Neural cell (in vitro differentiated cells): ENCODE measurements at regions not wholly inside any gene's neighbourhood (a gene's known extent, or its start where the extent isn't known, plus 50 kb on each side); places are given as distances from the start of the nearest gene placed in this dataset.

Experiments used
- CTCF ChIP-seq: fragments of 450-650 bp; IDR thresholded peaks from 2 replicates; pipeline ENCODE4 v1.5.1; 2014; ENCODE audit warnings: antibody characterized with exemption, mild to moderate bottlenecking, moderate library complexity; ENCODE audit not compliant: poor library complexity, severe bottlenecking
- EP300 ChIP-seq: fragments of 450-650 bp; conservative IDR thresholded peaks from 2 replicates; pipeline ENCODE4 v1.6.1; 2014; ENCODE audit warnings: antibody characterized with exemption, mild to moderate bottlenecking, moderate library complexity; ENCODE audit not compliant: poor library complexity, severe bottlenecking
- EZH2 ChIP-seq: fragments of 200-600, 300-800 bp; shearing (Covaris generic), sonication (generic); IDR thresholded peaks from 2 replicates; pipeline ENCODE4 v1.6.1; 2014; ENCODE audit warnings: antibody characterized with exemption, low read length, borderline replicate concordance, mild to moderate bottlenecking; ENCODE audit not compliant: insufficient read depth, poor library complexity, severe bottlenecking
- MXI1 ChIP-seq: fragments of 450-650 bp; conservative IDR thresholded peaks from 2 replicates; pipeline ENCODE4 v1.6.1; 2014; ENCODE audit warnings: antibody characterized with exemption, mild to moderate bottlenecking; ENCODE audit not compliant: poor library complexity, severe bottlenecking
- POLR2AphosphoS5 ChIP-seq: IDR thresholded peaks from 2 replicates; pipeline ENCODE4 v1.6.1; 2012
- RAD21 ChIP-seq: fragments of 450-650 bp; conservative IDR thresholded peaks from 2 replicates; pipeline ENCODE4 v1.6.1; 2014; ENCODE audit warnings: antibody characterized with exemption, mild to moderate bottlenecking, moderate library complexity
- REST ChIP-seq: IDR thresholded peaks from 2 replicates; pipeline ENCODE4 v1.6.1; 2012; ENCODE audit warnings: borderline replicate concordance
- SMC3 ChIP-seq: fragments of 450-650 bp; conservative IDR thresholded peaks from 2 replicates; pipeline ENCODE4 v1.6.1; 2014; ENCODE audit warnings: antibody characterized with exemption, mild to moderate bottlenecking, moderate library complexity; ENCODE audit not compliant: poor library complexity
- TAF1 ChIP-seq: IDR thresholded peaks from 2 replicates; pipeline ENCODE4 v1.6.1; 2012; ENCODE audit warnings: low read depth

DNA sequence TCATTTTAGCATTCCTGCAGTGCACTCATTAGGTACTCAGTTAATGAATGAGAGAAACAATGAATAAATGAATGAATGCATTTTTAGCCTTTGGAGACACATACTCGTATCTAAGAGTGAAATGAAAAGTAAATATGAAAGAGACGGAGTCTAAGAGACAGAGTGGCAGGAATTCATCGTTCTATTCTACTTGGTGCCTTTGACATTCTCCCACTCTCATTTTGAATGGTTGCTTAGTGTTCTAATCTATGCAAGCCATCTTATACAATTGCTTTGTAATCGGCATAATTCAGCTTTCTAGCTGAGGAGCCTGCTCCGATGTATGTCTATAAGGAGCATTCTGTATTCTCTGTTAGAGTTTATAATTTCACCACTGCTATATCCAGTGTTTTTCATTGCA is 554.9 kb downstream of the PLCL1 start:
- TF ChIP-seq CTCF (no peak), REST (no peak), EP300 (no peak), POLR2AphosphoS5 (no peak), SMC3 (no peak), MXI1 (no peak), TAF1 (no peak), RAD21 (no peak), EZH2 (no peak)
